WERI-Rb-1 (cell line): ENCODE measurements at regions not wholly inside any gene's neighbourhood (a gene's known extent, or its start where the extent isn't known, plus 50 kb on each side); places are given as distances from the start of the nearest gene placed in this dataset.

ENCODE experiments used
- DNase-seq: peaks from one replicate; pipeline ENCODE4 v3.0.0-alpha.2; 2020
- H3K27ac ChIP-seq: fragments of 250-450 bp; sonication (Bioruptor Pico); 2 replicates; pipeline ENCODE4 v1.5.1; 2020; ENCODE audit warnings: mild to moderate bottlenecking, moderate library complexity
- H3K27me3 ChIP-seq: fragments of 250-450 bp; sonication (Bioruptor Pico); 2 replicates; pipeline ENCODE4 v1.5.1; 2021; ENCODE audit warnings: mild to moderate bottlenecking, low read depth, moderate library complexity; ENCODE audit not compliant: insufficient read depth, severe bottlenecking
- H3K36me3 ChIP-seq: fragments of 250-450 bp; sonication (Bioruptor Pico); 2 replicates; pipeline ENCODE4 v1.5.1; 2020; ENCODE audit warnings: mild to moderate bottlenecking, moderate library complexity
- H3K4me3 ChIP-seq: 2 replicates; pipeline ENCODE4 v1.5.1; 2011; ENCODE audit warnings: low read depth, mild to moderate bottlenecking, control low read depth, low read length
- H3K9me3 ChIP-seq: fragments of 250-450 bp; sonication (Bioruptor Pico); 2 replicates; pipeline ENCODE4 v1.5.1; 2021; ENCODE audit warnings: mild to moderate bottlenecking, moderate library complexity; ENCODE audit not compliant: severe bottlenecking
- TF ChIP-seq, protein P1 (sequence below): IDR thresholded peaks from 2 replicates; pipeline ENCODE4 v1.5.1; 2011; ENCODE audit warnings: low read depth, mild to moderate bottlenecking, control low read depth, inconsistent platforms, low read length

DNA sequence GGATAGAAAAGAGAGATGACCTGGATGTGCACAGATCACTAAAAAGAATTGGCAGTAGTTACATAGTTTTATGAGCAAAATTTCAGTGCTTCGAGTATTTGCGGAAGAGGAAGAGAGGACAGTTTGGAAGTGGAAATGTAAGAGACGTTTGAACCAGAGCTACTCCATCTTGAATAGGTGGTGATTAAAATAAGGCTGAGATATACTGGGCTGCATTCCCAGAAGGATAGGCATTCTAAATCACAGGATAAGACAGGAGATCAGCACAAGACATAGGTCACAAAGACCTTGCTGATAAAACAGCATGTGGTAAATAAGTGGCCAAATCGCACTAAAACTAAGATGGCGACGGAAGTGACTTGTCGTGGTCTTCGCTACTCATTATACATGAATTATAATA, 453.3 kb downstream of the COL11A1 start:
- no peak overlapping the region for H3K4me3 ChIP-seq
- H3K27ac ChIP-seq = no peak overlapping the region
- H3K27me3 ChIP-seq = no peaks in the 10 kb centered on the region
- no peak for DNase-seq
- H3K36me3 ChIP-seq = no peaks in the 10 kb centered on the region
- TF ChIP-seq, protein P1, sequence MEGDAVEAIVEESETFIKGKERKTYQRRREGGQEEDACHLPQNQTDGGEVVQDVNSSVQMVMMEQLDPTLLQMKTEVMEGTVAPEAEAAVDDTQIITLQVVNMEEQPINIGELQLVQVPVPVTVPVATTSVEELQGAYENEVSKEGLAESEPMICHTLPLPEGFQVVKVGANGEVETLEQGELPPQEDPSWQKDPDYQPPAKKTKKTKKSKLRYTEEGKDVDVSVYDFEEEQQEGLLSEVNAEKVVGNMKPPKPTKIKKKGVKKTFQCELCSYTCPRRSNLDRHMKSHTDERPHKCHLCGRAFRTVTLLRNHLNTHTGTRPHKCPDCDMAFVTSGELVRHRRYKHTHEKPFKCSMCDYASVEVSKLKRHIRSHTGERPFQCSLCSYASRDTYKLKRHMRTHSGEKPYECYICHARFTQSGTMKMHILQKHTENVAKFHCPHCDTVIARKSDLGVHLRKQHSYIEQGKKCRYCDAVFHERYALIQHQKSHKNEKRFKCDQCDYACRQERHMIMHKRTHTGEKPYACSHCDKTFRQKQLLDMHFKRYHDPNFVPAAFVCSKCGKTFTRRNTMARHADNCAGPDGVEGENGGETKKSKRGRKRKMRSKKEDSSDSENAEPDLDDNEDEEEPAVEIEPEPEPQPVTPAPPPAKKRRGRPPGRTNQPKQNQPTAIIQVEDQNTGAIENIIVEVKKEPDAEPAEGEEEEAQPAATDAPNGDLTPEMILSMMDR = no peak
- no peaks in the 10 kb centered on the region for H3K9me3 ChIP-seq

DNA sequence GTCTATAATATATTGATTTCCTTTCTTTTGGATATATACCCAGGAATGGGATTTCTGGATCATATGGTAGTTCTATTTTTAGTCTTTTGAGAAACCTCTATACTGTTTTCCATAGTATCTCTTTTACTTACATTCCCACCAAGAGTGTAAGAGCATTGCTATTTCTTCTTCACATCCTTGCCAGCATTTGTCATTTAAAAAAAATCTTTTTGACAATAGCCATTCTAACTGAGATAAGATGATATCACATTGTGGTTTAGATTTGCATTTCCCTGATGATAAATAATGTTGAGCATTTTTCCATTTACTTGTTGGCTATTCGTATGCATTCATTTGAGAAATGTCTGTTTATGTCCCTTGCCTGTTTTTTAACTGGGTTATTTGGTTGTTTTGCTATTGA, 467.4 kb downstream of the COL11A1 start:
- Histone ChIP-seq H3K27ac (no peak overlapping the region), H3K27me3 (no peaks in the 10 kb centered on the region), H3K36me3 (no peaks in the 10 kb centered on the region), H3K4me3 (no peak overlapping the region), H3K9me3 (no peaks in the 10 kb centered on the region)
- TF ChIP-seq, protein P1 = no peak
- no peak for DNase-seq

DNA sequence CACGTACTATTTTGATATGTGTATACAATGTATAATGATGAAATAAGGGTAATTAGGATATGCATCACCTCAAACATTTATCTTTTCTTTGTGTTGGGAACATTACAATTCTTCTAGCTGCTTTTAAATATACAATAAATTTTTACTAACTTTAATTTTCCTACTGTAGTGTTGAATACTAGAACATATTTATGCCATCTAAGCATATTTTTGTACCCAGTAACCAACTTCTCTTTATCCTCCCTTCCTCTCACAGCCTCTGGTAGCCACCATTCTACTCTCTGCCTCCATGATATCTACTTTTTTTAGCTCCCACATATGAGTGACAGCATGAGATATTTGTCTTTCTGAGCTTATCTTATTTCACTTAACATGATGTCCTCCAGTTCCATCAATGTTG, 468.0 kb downstream of the COL11A1 start:
- no peak for DNase-seq
- TF ChIP-seq, protein P1 = no peak
- no peak overlapping the region for H3K27ac ChIP-seq
- no peaks in the 10 kb centered on the region for H3K27me3 ChIP-seq
- H3K4me3 ChIP-seq = no peak overlapping the region
- no peaks in the 10 kb centered on the region for H3K9me3 ChIP-seq
- no peaks in the 10 kb centered on the region for H3K36me3 ChIP-seq

DNA sequence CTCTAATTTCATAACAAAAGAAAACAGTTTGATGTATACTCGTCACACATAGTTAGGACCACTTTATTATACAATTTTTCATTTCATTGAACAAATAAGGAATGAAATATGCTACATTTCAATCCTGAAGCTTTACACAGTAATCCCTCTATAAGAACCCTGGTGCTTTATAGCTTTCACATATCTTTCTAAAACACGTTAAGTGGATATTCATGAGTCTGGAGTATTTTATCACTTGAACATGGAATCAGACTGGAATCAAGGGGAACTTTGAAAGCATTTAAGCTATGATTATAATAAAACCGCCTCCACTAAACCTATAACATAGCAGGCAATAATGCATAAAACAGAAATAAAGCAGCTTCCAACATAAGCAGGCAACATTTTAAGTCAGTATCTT, 476.6 kb downstream of the COL11A1 start:
- Histone ChIP-seq H3K4me3 (no peak overlapping the region), H3K27me3 (no peaks in the 10 kb centered on the region), H3K9me3 (no peaks in the 10 kb centered on the region), H3K27ac (no peak overlapping the region), H3K36me3 (no peaks in the 10 kb centered on the region)
- no peak for DNase-seq
- TF ChIP-seq, protein P1 = no peak

DNA sequence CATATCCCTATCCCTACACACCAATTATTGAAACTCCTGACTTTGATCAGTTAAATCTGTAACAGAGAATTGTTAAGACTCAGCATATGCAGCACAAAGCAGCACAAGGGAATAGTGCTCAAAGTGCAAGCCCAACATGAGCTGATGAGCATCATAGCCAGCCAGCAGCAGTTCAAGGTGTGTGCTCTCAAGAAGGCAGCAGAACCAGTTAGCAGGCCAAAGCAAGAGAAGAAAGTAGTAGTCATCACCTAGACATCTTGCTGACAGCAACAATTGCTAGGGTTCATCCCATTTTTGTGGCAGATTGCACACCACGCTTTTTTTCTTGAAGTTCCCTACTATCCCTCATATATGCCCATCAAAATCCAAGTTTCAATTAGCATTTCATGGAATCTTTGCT, 478.3 kb downstream of the COL11A1 start:
- Histone ChIP-seq H3K36me3 (no peaks in the 10 kb centered on the region), H3K27ac (no peak overlapping the region), H3K9me3 (no peaks in the 10 kb centered on the region), H3K27me3 (no peaks in the 10 kb centered on the region), H3K4me3 (no peak overlapping the region)
- DNase-seq = no peak
- TF ChIP-seq, protein P1 = no peak

DNA sequence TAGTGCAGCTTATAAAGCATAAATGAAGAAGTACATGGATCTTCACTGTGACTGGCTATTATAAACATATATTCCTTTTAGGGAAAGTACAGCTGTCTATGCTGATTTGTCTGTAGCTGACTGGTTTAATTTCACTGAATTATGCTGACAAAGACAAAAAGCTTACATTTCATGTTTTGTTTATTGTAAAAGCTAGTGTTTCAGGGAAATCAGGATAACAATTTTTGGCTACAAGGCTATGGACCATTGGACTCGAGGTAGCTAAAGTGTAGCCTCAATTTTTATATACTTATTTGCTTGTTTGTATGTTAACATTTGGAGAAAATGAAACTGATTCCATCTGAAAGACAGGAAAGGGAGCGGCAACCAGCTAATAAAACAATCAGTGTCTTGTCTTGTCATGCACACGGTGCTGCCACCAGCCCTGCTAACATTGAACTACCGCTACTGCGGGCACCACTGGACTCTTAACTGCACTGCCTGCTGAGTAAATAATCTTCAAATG, 480.2 kb downstream of the COL11A1 start:
- Histone ChIP-seq H3K36me3 (no peaks in the 10 kb centered on the region), H3K27me3 (no peaks in the 10 kb centered on the region), H3K27ac (no peak overlapping the region), H3K4me3 (no peak overlapping the region), H3K9me3 (no peaks in the 10 kb centered on the region)
- no peak for DNase-seq
- TF ChIP-seq, protein P1 = no peak
